Smooth muscle cell (in vitro differentiated cells): ENCODE measurements at regions not wholly inside any gene's neighbourhood (a gene's known extent, or its start where the extent isn't known, plus 50 kb on each side); places are given as distances from the start of the nearest gene placed in this dataset.

Source experiments
- DNase-seq: peaks from one replicate; lab custom pipeline; 2025; ENCODE audit not compliant: unreplicated experiment; lab: John Stamatoyannopoulos, UW
- H2AFZ ChIP-seq: fragments of 200-600 bp; sonication (generic); 2 replicates; pipeline ENCODE4 v1.6.0; 2016; ENCODE audit warnings: antibody characterized with exemption, low read depth, mild to moderate bottlenecking
- H3F3A ChIP-seq: fragments of 200-600 bp; sonication (generic); 2 replicates; pipeline ENCODE4 v1.6.0; 2017; ENCODE audit warnings: antibody characterized with exemption, low read depth
- H3K27ac ChIP-seq: fragments of 200-600 bp; sonication (generic); 2 replicates; pipeline ENCODE4 v1.5.1; 2016; ENCODE audit warnings: low read depth, mild to moderate bottlenecking
- H3K27me3 ChIP-seq: fragments of 200-600 bp; sonication (generic); 2 replicates; pipeline ENCODE4 v1.6.1; 2016; ENCODE audit warnings: low read depth, mild to moderate bottlenecking
- H3K36me3 ChIP-seq: fragments of 200-600 bp; sonication (generic); 2 replicates; pipeline ENCODE4 v1.5.1; 2016; ENCODE audit warnings: low read depth
- H3K4me1 ChIP-seq: fragments of 200-600 bp; sonication (generic); 2 replicates; pipeline ENCODE4 v1.5.1; 2016; ENCODE audit warnings: low read depth
- H3K4me2 ChIP-seq: fragments of 200-600 bp; sonication (generic); 2 replicates; pipeline ENCODE4 v1.6.0; 2016; ENCODE audit warnings: mild to moderate bottlenecking
- H3K4me3 ChIP-seq: fragments of 200-600 bp; sonication (generic); 2 replicates; pipeline ENCODE4 v1.5.1; 2016; ENCODE audit warnings: mild to moderate bottlenecking
- H3K79me2 ChIP-seq: fragments of 200-600 bp; sonication (generic); 2 replicates; pipeline ENCODE4 v1.6.0; 2016; ENCODE audit warnings: low read depth, mild to moderate bottlenecking
- H3K9ac ChIP-seq: fragments of 200-600 bp; sonication (generic); 2 replicates; pipeline ENCODE4 v1.6.0; 2016; ENCODE audit warnings: low read depth
- H3K9me3 ChIP-seq: fragments of 200-600 bp; sonication (generic); replicated peaks from 2 replicates; pipeline ENCODE4 v1.5.1; 2016; ENCODE audit warnings: low read depth
- H4K20me1 ChIP-seq: fragments of 200-600 bp; sonication (generic); 2 replicates; pipeline ENCODE4 v1.6.0; 2016; ENCODE audit warnings: low read depth
- CTCF ChIP-seq: fragments of 200-600 bp; sonication (generic); IDR thresholded peaks from 2 replicates; pipeline ENCODE4 v1.5.1; 2017; ENCODE audit warnings: borderline replicate concordance, mild to moderate bottlenecking, antibody characterized with exemption; ENCODE audit not compliant: insufficient read depth, poor library complexity, severe bottlenecking
- WGBS: methylation state at CpG from one replicate; pipeline ENCODE4 v1.1.7; 2016; ENCODE audit warnings: low lambda C conversion rate; 5-methylcytosine and 5-hydroxymethylcytosine counted together

- H3K4me3 ChIP-seq = no peak overlapping the region
- H3K36me3 ChIP-seq = no peaks in the 10 kb centered on the region
- H3K9ac ChIP-seq = no peak overlapping the region
- H3K4me1 ChIP-seq = no peaks in the 10 kb centered on the region
- no peak for DNase-seq
- no peaks in the 10 kb centered on the region for H3K9me3 ChIP-seq
- H2AFZ ChIP-seq = no peak overlapping the region
- no peaks in the 10 kb centered on the region for H3K27me3 ChIP-seq
- no peak overlapping the region for H3K4me2 ChIP-seq
- no peaks in the 10 kb centered on the region for H4K20me1 ChIP-seq
- H3K79me2 ChIP-seq = no peaks in the 10 kb centered on the region
- H3F3A ChIP-seq = no peaks in the 10 kb centered on the region
- TF ChIP-seq CTCF = no peak
- H3K27ac ChIP-seq = no peak overlapping the region
- 80% methylated on average over 5 of the region's 5 CpGs for WGBS
These were observed 370.7 kb downstream of the MTRR start for GRCh38 chr5:8239646-8240045.

- no peak for TF ChIP-seq CTCF
- no peak overlapping the region for H2AFZ ChIP-seq
- 71% methylated on average over 1 of the region's 1 CpG for WGBS
- DNase-seq = no peak
- H3K4me3 ChIP-seq = no peak overlapping the region
- no peaks in the 10 kb centered on the region for H3K4me1 ChIP-seq
- H3K9me3 ChIP-seq = no peaks in the 10 kb centered on the region
- H3K36me3 ChIP-seq = no peaks in the 10 kb centered on the region
- H3K9ac ChIP-seq = no peak overlapping the region
- no peaks in the 10 kb centered on the region for H3K27me3 ChIP-seq
- no peaks in the 10 kb centered on the region for H4K20me1 ChIP-seq
- H3K4me2 ChIP-seq = no peak overlapping the region
- H3K27ac ChIP-seq = no peak overlapping the region
- no peaks in the 10 kb centered on the region for H3K79me2 ChIP-seq
- H3F3A ChIP-seq = no peaks in the 10 kb centered on the region
These were observed 372.1 kb downstream of the MTRR start for GRCh38 chr5:8241076-8241475.

- H3F3A ChIP-seq = no peaks in the 10 kb centered on the region
- H3K9me3 ChIP-seq = no peaks in the 10 kb centered on the region
- H4K20me1 ChIP-seq = no peaks in the 10 kb centered on the region
- no peak overlapping the region for H3K9ac ChIP-seq
- H2AFZ ChIP-seq = no peak overlapping the region
- no peaks in the 10 kb centered on the region for H3K36me3 ChIP-seq
- H3K4me1 ChIP-seq = no peaks in the 10 kb centered on the region
- H3K79me2 ChIP-seq = no peaks in the 10 kb centered on the region
- no peaks in the 10 kb centered on the region for H3K27me3 ChIP-seq
- H3K4me2 ChIP-seq = no peak overlapping the region
- TF ChIP-seq CTCF = no peak
- WGBS = 78% methylated on average over 3 of the region's 3 CpGs
- H3K27ac ChIP-seq = no peak overlapping the region
- no peak for DNase-seq
- H3K4me3 ChIP-seq = no peak overlapping the region
These were observed 372.6 kb downstream of the MTRR start for GRCh38 chr5:8241558-8241957.

- 71% methylated on average over 8 of the region's 8 CpGs for WGBS
- no peak for TF ChIP-seq CTCF
- H3K27ac ChIP-seq = no peak overlapping the region
- H3K36me3 ChIP-seq = no peaks in the 10 kb centered on the region
- no peaks in the 10 kb centered on the region for H3K4me1 ChIP-seq
- H2AFZ ChIP-seq = no peak overlapping the region
- no peaks in the 10 kb centered on the region for H3K79me2 ChIP-seq
- no peaks in the 10 kb centered on the region for H3K9me3 ChIP-seq
- no peaks in the 10 kb centered on the region for H4K20me1 ChIP-seq
- H3K4me2 ChIP-seq = no peak overlapping the region
- no peak overlapping the region for H3K9ac ChIP-seq
- H3K4me3 ChIP-seq = no peak overlapping the region
- no peak for DNase-seq
- no peaks in the 10 kb centered on the region for H3F3A ChIP-seq
- no peaks in the 10 kb centered on the region for H3K27me3 ChIP-seq
These were observed 378.3 kb downstream of the MTRR start for GRCh38 chr5:8247049-8247899.
